Mammary epithelial cell (primary cell): ENCODE measurements at regions not wholly inside any gene's neighbourhood (a gene's known extent, or its start where the extent isn't known, plus 50 kb on each side); places are given as distances from the start of the nearest gene placed in this dataset.

Experiments used
- CTCF ChIP-seq, 2 donors: IDR thresholded peaks in 1 of 2; conservative IDR thresholded peaks in 1 of 2; 2 replicates each; pipeline ENCODE4 v1.5.1; 2011 to 2012; ENCODE audit warnings: inconsistent platforms in 2 of 2, low read length in 2 of 2, mild to moderate bottlenecking in 2 of 2, control low read depth in 1 of 2, low read depth in 1 of 2; ENCODE audit not compliant: insufficient read depth in 1 of 2; ENCODE audit errors: extremely low read depth in 1 of 2
- EZH2 ChIP-seq: IDR thresholded peaks from 2 replicates; pipeline ENCODE4 v1.6.1; 2012; ENCODE audit warnings: low read length, inconsistent platforms, borderline replicate concordance

- TF ChIP-seq CTCF (conservative IDR thresholded peaks at IDR 0.05 in 1 of 2, IDR thresholded peaks at IDR 0.05 in 1 of 2; ENCODE audit: extremely low read depth in 1 of 2, insufficient read depth in 1 of 2, low read depth in 1 of 2, low read length in 2 of 2) (no peak), EZH2 (no peak)
These were observed 100.8 kb upstream of the LIMCH1 start for GRCh38 chr4:41437111-41437536.
